ENCODE measurements at regions not wholly inside any gene's neighbourhood (a gene's known extent, or its start where the extent isn't known, plus 50 kb on each side); places are given as distances from the start of the nearest gene placed in this dataset.

DNA sequence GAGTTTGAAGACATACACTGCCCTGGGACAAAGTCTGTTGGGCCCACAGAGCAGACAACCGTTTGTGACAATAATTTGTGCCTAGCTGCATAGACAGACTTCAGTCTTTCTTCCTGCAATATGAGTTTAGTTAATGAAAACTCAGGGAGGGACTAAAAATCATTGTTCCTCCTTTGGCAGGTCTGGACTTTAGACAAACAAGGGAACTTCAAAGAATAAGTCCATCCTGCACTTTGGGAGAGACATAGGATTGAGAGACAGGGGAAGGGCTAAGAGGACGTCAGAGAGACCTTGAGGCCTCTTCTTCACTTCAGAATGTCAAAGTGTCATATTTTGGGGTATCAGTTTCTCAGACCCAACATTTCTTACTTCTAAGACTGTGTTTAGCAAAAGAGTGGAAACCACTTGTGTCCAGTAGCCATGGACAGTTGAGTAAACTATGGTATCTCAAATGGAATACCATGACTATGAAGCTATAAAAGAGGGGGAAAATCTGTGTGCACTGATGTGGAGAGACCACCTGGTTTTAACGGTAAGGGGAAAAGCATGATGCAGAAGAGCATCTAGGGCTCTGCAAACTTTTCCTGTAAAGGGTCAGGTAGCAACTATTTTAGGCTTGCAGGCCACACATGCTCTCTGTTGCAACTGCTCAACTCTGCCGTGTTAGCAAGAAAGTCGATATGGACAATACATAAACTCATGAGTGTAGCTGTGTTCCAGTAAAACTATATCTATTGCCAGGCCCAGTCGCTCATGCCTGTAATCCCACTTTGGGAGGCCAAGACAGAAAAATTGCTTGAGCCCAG is 217.8 kb upstream of the SH3BP4 start:
- 69 to 84% (median 78%) methylated on average over 6 of the region's 6 CpGs for WGBS, 4 donors
- H3K4me1 ChIP-seq, result no peaks in the 10 kb centered on the region
- H3K9me3 ChIP-seq, result peaks cover 0 to 13% (median 2%) of the 10 kb centered on the region in 12 donors
- no peak overlapping the region for H3K27ac ChIP-seq
- peaks cover 0 to 9% (median 0%) of the 10 kb centered on the region in 9 donors for H3K27me3 ChIP-seq
- H3K4me3 ChIP-seq, result no peak overlapping the region
- H3K36me3 ChIP-seq, result no peaks in the 10 kb centered on the region
- no peak for DNase-seq
- intact Hi-C loops (cut with DNase I), result no loop called here
- ATAC-seq, result no peak
- TF ChIP-seq POLR2A (IDR thresholded peaks at IDR 0.05), result no peak
- TF ChIP-seq CTCF (IDR thresholded peaks at IDR 0.05), result no peak

DNA sequence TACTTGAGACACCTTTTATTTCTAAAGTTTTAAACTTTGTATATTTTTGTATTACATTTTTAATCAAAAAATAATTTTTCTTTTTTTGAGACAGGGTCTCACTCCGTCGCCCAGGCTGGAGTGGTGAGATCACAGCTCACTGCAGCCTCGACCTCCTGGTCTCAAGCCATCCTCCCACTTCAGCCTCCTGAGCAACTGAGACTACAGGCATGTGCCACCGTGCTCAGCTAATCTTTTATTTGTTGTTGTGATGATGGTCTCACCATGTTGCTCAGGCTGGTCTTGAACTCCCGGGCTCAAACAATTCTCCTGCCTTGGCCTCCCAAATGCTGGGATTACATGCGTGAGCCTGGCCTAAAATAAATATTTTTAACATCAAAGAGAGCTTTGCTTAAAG is 218.7 kb upstream of the SH3BP4 start:
- H3K9me3 ChIP-seq, result peaks cover 0 to 13% (median 2%) of the 10 kb centered on the region in 12 donors
- H3K4me1 ChIP-seq, result no peaks in the 10 kb centered on the region
- ATAC-seq (no peak), DNase-seq (no peak)
- no peaks in the 10 kb centered on the region for H3K36me3 ChIP-seq
- H3K27me3 ChIP-seq, result peaks cover 0 to 7% (median 0%) of the 10 kb centered on the region in 9 donors
- intact Hi-C loops (cut with DNase I), result no loop called here
- TF ChIP-seq POLR2A (IDR thresholded peaks at IDR 0.05) (no peak), CTCF (IDR thresholded peaks at IDR 0.05) (no peak)
- no peak overlapping the region for H3K27ac ChIP-seq
- 85 to 95% (median 94%) methylated on average over 6 of the region's 6 CpGs for WGBS, 4 donors
- H3K4me3 ChIP-seq, result no peak overlapping the region

- no peak for ATAC-seq
- H3K9me3 ChIP-seq, result peaks cover 0 to 13% (median 2%) of the 10 kb centered on the region in 12 donors
- H3K4me1 ChIP-seq, result no peaks in the 10 kb centered on the region
- H3K4me3 ChIP-seq, result no peak overlapping the region
- TF ChIP-seq POLR2A (IDR thresholded peaks at IDR 0.05), result no peak
- no peak for TF ChIP-seq CTCF (IDR thresholded peaks at IDR 0.05)
- WGBS, 4 donors, result 90 to 95% (median 93%) methylated on average over 3 of the region's 3 CpGs
- no peak overlapping the region for H3K27ac ChIP-seq
- peaks cover 0 to 1% (median 0%) of the 10 kb centered on the region in 9 donors for H3K27me3 ChIP-seq
- no peaks in the 10 kb centered on the region for H3K36me3 ChIP-seq
- intact Hi-C loops (cut with DNase I), result no loop called here
- no peak for DNase-seq
These were observed 219.3 kb upstream of the SH3BP4 start for GRCh38 chr2:234732404-234733092.

DNA sequence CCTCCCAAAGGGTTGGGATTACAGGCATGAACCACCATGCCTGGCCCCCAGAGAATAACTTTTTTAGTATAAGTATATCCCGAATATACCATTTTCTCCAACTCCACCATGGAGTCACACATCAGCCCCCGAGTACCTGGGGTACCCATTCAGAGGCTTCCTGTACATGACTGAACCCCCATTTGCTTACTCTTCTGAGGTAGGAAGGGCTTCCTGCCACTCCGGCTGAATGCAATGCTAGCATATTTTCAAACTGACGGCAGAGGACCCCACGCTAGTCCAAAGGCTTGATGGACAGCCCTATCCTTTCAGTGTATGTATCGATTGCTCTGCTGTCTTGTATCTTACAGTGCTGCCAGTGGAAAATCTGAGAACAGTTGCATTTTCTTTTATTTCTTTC is 220.6 kb upstream of the SH3BP4 start:
- 88 to 89% (median 88%) methylated on average over 6 of the region's 6 CpGs for WGBS, 4 donors
- TF ChIP-seq CTCF (IDR thresholded peaks at IDR 0.05) (no peak), POLR2A (IDR thresholded peaks at IDR 0.05) (no peak)
- Histone ChIP-seq H3K36me3 (no peaks in the 10 kb centered on the region), H3K4me1 (no peaks in the 10 kb centered on the region), H3K4me3 (no peak overlapping the region), H3K9me3 (peaks cover 0 to 13% (median 2%) of the 10 kb centered on the region in 12 donors), H3K27ac (no peak overlapping the region), H3K27me3 (no peaks in the 10 kb centered on the region)
- DNase-seq (no peak), ATAC-seq (no peak)
- intact Hi-C loops (cut with DNase I), result no loop called here

Measured in heart left ventricle (tissue), 16 donors.